ENCODE measurements at regions not wholly inside any gene's neighbourhood (a gene's known extent, or its start where the extent isn't known, plus 50 kb on each side); places are given as distances from the start of the nearest gene placed in this dataset.

DNA sequence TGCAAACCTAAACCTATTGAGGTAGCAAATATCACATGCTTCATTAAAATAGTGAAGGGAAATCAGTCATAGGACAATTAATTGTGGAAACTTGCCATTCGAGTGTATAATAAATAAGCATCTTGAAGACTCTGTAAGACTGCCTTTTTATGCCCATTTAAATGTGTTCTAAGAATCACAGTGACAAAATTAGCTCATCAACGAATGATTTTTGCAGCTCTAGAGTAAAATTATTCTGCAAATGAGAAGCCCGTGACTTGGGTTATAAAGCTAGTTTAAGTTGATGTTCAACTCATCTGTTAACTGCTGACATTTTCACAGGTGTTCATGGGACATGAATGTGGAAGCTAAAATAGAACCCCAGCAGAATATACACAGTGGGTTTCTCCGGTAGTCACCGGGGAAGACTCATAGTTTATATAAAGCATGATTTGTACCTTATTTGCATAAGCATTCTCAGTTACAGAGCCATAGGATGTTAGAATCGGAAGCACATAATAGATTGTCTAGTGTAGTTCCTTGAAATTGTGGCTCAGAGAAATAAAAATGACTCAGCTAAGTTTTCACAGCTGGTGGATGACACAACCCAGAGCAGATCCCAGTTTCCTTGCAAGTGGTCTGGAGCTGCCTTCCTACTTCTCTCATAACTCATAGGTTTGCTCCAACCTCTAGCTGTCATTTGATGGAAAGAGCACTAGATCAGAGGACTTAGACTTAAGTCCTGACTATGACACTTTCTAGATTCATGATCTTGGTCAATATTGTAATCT lies 107.3 kb downstream of the UCHL5 start:
- H3K27ac ChIP-seq (ENCODE audit: low read depth in 1 of 2, low read length in 2 of 2): no peak overlapping the region
- WGBS: 84% methylated on average over 6 of the region's 6 CpGs
- TF ChIP-seq FOXA2 (IDR thresholded peaks at IDR 0.05) (no peak), TAF1 (conservative IDR thresholded peaks at IDR 0.05) (no peak), NR2F2 (IDR thresholded peaks at IDR 0.05) (no peak), HNF4A (conservative IDR thresholded peaks at IDR 0.05) (no peak), EGR1 (IDR thresholded peaks at IDR 0.05; ENCODE audit: low read depth in 2 of 2) (no peak), RAD21 (IDR thresholded peaks at IDR 0.05) (no peak)
- H3K4me3 ChIP-seq (ENCODE audit: low read depth in 1 of 3, low read length in 3 of 3): no peak overlapping the region
- no peaks in the 10 kb centered on the region for H3K4me1 ChIP-seq (ENCODE audit: control insufficient read depth in 4 of 4, insufficient read depth in 4 of 4, low read length in 3 of 4)
- no peaks in the 10 kb centered on the region for H3K27me3 ChIP-seq (ENCODE audit: control insufficient read depth in 4 of 4, insufficient read depth in 4 of 4, low read length in 3 of 4)
- no peaks in the 10 kb centered on the region for H3K36me3 ChIP-seq (ENCODE audit: control insufficient read depth in 4 of 4, insufficient read depth in 3 of 4, low read depth in 1 of 4, low read length in 3 of 4)
- no peaks in the 10 kb centered on the region for H3K9me3 ChIP-seq (ENCODE audit: control insufficient read depth in 4 of 4, low read length in 3 of 4)
- no peak for DNase-seq (ENCODE audit: low spot score)
- no peak overlapping the region for H3K9ac ChIP-seq (ENCODE audit: low read depth in 1 of 2, low read length in 2 of 2)

DNA sequence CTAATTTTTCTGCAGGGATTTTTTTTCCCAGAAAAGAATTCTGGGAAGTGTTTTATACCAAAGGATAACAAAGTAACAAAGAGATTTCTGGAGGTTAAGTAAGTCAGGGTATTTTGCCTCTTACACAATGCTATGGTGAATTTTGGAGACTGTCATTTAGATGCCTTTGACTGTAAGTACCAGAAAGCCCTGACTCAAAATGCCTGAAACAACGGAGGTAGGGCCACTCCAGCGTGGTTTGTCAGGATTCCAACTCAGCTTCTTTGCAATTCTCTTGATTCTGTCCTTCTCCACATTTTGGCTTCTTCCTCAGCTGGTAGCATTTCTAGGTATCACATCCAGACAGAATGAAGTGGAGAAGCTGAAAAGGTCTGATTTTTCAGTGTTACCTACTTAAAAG lies 106.5 kb downstream of the UCHL5 start:
- H3K4me1 ChIP-seq (ENCODE audit: control insufficient read depth in 4 of 4, insufficient read depth in 4 of 4, low read length in 3 of 4): no peaks in the 10 kb centered on the region
- H3K9me3 ChIP-seq (ENCODE audit: control insufficient read depth in 4 of 4, low read length in 3 of 4): no peaks in the 10 kb centered on the region
- H3K27me3 ChIP-seq (ENCODE audit: control insufficient read depth in 4 of 4, insufficient read depth in 4 of 4, low read length in 3 of 4): no peaks in the 10 kb centered on the region
- WGBS: 89% methylated on average over 2 of the region's 2 CpGs
- H3K36me3 ChIP-seq (ENCODE audit: control insufficient read depth in 4 of 4, insufficient read depth in 3 of 4, low read depth in 1 of 4, low read length in 3 of 4): no peaks in the 10 kb centered on the region
- TF ChIP-seq RAD21 (IDR thresholded peaks at IDR 0.05): no peak
- no peak for TF ChIP-seq HNF4A (conservative IDR thresholded peaks at IDR 0.05)
- TF ChIP-seq SP1 (IDR thresholded peaks at IDR 0.05): no peak
- no peak overlapping the region for H3K4me3 ChIP-seq (ENCODE audit: low read depth in 1 of 3, low read length in 3 of 3)
- no peak overlapping the region for H3K9ac ChIP-seq (ENCODE audit: low read depth in 1 of 2, low read length in 2 of 2)
- H3K27ac ChIP-seq (ENCODE audit: low read depth in 1 of 2, low read length in 2 of 2): no peak overlapping the region
- no peak for DNase-seq (ENCODE audit: low spot score)

DNA sequence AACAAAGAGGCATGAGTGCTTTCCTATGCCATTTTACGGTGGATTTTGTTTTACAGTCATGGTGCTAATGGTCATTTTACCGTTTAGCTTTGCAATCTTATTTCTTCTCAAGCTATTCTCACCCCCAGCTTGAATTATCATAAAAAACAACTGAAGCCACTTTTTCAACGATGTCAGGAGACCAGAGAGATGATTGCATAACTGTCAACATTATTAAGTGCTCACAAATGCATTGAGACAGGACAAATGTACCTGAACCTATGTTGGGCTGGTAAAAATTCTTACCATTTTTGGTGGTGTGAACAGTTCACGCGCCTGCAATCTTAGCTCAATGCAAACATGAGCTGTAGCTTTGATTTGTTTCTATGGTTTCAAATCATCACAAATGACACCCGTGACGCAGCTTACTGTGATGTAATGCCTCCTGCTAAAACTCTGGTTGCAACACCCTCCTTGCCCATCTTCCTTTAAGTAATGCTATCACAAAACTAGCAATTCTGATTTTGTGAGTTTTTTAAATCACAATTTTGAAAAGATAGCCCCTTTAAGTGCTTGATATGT lies 104.4 kb downstream of the UCHL5 start:
- Histone ChIP-seq H3K9me3 (ENCODE audit: control insufficient read depth in 4 of 4, low read length in 3 of 4) (no peaks in the 10 kb centered on the region), H3K4me1 (ENCODE audit: control insufficient read depth in 4 of 4, insufficient read depth in 4 of 4, low read length in 3 of 4) (no peaks in the 10 kb centered on the region), H3K27me3 (ENCODE audit: control insufficient read depth in 4 of 4, insufficient read depth in 4 of 4, low read length in 3 of 4) (no peaks in the 10 kb centered on the region), H3K27ac (ENCODE audit: low read depth in 1 of 2, low read length in 2 of 2) (no peak overlapping the region), H3K4me3 (ENCODE audit: low read depth in 1 of 3, low read length in 3 of 3) (no peak overlapping the region), H3K9ac (ENCODE audit: low read depth in 1 of 2, low read length in 2 of 2) (no peak overlapping the region), H3K36me3 (ENCODE audit: control insufficient read depth in 4 of 4, insufficient read depth in 3 of 4, low read depth in 1 of 4, low read length in 3 of 4) (no peaks in the 10 kb centered on the region)
- DNase-seq (ENCODE audit: low spot score): no peak
- 85% methylated on average over 7 of the region's 7 CpGs for WGBS
- TF ChIP-seq, protein P1, sequence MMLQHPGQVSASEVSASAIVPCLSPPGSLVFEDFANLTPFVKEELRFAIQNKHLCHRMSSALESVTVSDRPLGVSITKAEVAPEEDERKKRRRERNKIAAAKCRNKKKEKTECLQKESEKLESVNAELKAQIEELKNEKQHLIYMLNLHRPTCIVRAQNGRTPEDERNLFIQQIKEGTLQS (IDR thresholded peaks at IDR 0.05): no peak
- TF ChIP-seq YY1 (IDR thresholded peaks at IDR 0.05) (no peak), SP1 (IDR thresholded peaks at IDR 0.05) (no peak), RXRA (IDR thresholded peaks at IDR 0.05) (no peak)
- TF ChIP-seq, protein P2, sequence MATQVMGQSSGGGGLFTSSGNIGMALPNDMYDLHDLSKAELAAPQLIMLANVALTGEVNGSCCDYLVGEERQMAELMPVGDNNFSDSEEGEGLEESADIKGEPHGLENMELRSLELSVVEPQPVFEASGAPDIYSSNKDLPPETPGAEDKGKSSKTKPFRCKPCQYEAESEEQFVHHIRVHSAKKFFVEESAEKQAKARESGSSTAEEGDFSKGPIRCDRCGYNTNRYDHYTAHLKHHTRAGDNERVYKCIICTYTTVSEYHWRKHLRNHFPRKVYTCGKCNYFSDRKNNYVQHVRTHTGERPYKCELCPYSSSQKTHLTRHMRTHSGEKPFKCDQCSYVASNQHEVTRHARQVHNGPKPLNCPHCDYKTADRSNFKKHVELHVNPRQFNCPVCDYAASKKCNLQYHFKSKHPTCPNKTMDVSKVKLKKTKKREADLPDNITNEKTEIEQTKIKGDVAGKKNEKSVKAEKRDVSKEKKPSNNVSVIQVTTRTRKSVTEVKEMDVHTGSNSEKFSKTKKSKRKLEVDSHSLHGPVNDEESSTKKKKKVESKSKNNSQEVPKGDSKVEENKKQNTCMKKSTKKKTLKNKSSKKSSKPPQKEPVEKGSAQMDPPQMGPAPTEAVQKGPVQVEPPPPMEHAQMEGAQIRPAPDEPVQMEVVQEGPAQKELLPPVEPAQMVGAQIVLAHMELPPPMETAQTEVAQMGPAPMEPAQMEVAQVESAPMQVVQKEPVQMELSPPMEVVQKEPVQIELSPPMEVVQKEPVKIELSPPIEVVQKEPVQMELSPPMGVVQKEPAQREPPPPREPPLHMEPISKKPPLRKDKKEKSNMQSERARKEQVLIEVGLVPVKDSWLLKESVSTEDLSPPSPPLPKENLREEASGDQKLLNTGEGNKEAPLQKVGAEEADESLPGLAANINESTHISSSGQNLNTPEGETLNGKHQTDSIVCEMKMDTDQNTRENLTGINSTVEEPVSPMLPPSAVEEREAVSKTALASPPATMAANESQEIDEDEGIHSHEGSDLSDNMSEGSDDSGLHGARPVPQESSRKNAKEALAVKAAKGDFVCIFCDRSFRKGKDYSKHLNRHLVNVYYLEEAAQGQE (IDR thresholded peaks at IDR 0.05): no peak
- TF ChIP-seq, protein P3, sequence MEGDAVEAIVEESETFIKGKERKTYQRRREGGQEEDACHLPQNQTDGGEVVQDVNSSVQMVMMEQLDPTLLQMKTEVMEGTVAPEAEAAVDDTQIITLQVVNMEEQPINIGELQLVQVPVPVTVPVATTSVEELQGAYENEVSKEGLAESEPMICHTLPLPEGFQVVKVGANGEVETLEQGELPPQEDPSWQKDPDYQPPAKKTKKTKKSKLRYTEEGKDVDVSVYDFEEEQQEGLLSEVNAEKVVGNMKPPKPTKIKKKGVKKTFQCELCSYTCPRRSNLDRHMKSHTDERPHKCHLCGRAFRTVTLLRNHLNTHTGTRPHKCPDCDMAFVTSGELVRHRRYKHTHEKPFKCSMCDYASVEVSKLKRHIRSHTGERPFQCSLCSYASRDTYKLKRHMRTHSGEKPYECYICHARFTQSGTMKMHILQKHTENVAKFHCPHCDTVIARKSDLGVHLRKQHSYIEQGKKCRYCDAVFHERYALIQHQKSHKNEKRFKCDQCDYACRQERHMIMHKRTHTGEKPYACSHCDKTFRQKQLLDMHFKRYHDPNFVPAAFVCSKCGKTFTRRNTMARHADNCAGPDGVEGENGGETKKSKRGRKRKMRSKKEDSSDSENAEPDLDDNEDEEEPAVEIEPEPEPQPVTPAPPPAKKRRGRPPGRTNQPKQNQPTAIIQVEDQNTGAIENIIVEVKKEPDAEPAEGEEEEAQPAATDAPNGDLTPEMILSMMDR (IDR thresholded peaks at IDR 0.05; ENCODE audit: low read depth, low read length, missing input control): no peak
